ENCODE measurements at regions not wholly inside any gene's neighbourhood (a gene's known extent, or its start where the extent isn't known, plus 50 kb on each side); places are given as distances from the start of the nearest gene placed in this dataset.

DNA sequence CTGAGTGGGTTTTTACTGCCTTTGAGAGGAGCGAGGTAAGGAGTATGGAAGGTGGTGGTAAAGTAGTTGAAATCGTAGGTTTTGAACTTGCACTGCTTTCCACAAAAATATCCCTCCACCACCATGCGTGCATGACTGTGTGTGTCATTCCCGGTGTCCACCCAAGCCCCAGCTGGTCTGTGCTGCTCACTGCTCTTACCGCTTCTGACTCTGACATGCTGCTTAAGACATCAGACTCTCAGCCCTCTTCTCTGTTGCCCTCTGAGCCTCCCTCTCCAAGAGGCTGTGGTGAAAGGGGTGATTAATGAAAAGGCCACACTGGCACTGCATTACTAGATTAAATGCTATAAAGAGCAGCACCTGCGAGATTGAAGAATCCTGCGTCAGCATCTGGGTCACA lies 128.7 kb downstream of the SPATA19 start:
- 81 to 84% methylated on average over 7 of the region's 7 CpGs for WGBS, 2 donors
- Histone ChIP-seq H3K4me1 (ENCODE audit: control insufficient read depth in 1 of 2, insufficient read depth in 2 of 2, low read length in 2 of 2) (no peaks in the 10 kb centered on the region), H3K4me3 (ENCODE audit: low read length in 2 of 2) (no peak overlapping the region), H3K9me3 (ENCODE audit: control insufficient read depth, low read length) (no peaks in the 10 kb centered on the region), H3K27ac (ENCODE audit: low read depth in 1 of 2, low read length in 2 of 2) (no peak overlapping the region), H3K27me3 (ENCODE audit: control insufficient read depth in 1 of 2, insufficient read depth in 2 of 2, low read length in 1 of 2) (no peaks in the 10 kb centered on the region), H3K36me3 (ENCODE audit: control insufficient read depth in 1 of 2, insufficient read depth in 2 of 2, low read length in 1 of 2) (no peaks in the 10 kb centered on the region)
- ATAC-seq (ENCODE audit: low FRiP score) = no peak
- DNase-seq = no peak
- intact Hi-C loops (cut with DNase I) = no loop called here

DNA sequence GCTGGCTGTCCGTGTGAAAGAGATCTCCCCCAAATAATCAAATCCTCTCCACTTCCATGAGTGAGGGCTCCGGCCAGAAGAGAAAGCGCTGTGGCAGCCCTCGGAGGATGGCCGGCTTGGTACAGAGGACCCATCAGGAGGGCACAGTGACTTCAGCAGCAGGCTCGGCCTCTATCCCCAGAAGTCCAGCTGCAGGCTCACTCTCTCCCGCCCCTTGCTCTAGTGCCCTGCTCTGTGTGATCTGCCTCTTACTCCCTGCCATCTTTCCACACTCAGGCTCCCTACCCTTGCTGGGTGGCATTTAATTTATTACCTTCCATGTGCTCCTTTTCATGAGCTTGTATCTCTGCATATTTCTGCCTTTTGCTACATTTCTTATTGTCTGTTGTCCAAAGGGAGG lies 129.7 kb downstream of the SPATA19 start:
- no peaks in the 10 kb centered on the region for H3K9me3 ChIP-seq (ENCODE audit: control insufficient read depth, low read length)
- no peak for ATAC-seq (ENCODE audit: low FRiP score)
- H3K4me1 ChIP-seq (ENCODE audit: control insufficient read depth in 1 of 2, insufficient read depth in 2 of 2, low read length in 2 of 2) = no peaks in the 10 kb centered on the region
- H3K36me3 ChIP-seq (ENCODE audit: control insufficient read depth in 1 of 2, insufficient read depth in 2 of 2, low read length in 1 of 2) = no peaks in the 10 kb centered on the region
- intact Hi-C loops (cut with DNase I) = no loop called here
- H3K27ac ChIP-seq (ENCODE audit: low read depth in 1 of 2, low read length in 2 of 2) = no peak overlapping the region
- H3K27me3 ChIP-seq (ENCODE audit: control insufficient read depth in 1 of 2, insufficient read depth in 2 of 2, low read length in 1 of 2) = no peaks in the 10 kb centered on the region
- 72 to 75% methylated on average over 7 of the region's 7 CpGs for WGBS, 2 donors
- DNase-seq = no peak
- no peak overlapping the region for H3K4me3 ChIP-seq (ENCODE audit: low read length in 2 of 2)

DNA sequence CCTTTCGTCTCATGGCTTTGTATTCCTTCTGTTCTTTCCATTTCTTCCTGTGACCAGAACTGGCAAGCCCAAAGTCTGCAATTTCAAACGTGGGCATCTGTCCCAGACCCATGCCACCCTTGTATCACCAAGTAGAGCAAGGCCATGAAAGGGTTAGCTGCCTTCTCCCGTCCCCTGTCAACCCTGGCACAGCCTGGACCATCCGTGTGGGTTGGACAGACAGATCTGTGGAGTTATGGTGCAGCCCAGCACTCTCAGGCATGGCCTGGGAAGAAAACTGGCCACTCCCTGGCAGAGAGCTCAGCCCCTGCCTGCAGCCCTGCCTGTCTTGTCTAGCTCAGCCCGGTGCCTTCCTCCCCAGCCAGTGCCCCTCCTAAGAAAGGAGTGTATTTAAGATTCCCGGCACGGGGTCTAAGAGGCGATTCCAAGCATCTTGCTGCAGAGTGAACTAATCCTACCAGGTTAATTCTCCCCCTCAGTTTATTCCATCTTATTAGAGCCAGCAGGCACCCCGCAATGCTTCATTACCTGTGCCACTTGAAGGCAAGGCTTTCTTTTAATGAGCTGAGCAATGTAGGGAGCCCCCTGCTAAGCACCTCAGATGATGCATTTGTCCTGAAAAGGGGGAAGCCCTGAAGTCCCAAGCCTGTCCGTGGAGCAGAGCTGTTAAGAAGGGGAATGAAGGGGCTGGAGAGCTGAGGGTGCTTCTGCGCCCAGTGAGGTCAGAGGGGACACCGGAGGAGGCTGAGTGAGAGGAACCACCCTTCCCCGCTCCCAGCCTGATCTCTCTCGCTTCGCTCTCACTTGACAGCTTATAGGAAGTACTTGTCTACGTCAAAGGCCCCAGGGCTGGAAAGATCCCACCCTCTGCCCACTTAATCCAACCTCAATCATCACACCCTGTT lies 130.6 kb downstream of the SPATA19 start:
- H3K36me3 ChIP-seq (ENCODE audit: control insufficient read depth in 1 of 2, insufficient read depth in 2 of 2, low read length in 1 of 2) = no peaks in the 10 kb centered on the region
- ATAC-seq (ENCODE audit: low FRiP score) = no peak
- no peaks in the 10 kb centered on the region for H3K4me1 ChIP-seq (ENCODE audit: control insufficient read depth in 1 of 2, insufficient read depth in 2 of 2, low read length in 2 of 2)
- no peaks in the 10 kb centered on the region for H3K27me3 ChIP-seq (ENCODE audit: control insufficient read depth in 1 of 2, insufficient read depth in 2 of 2, low read length in 1 of 2)
- no peak for DNase-seq
- no peaks in the 10 kb centered on the region for H3K9me3 ChIP-seq (ENCODE audit: control insufficient read depth, low read length)
- intact Hi-C loops (cut with DNase I) = no loop called here
- H3K27ac ChIP-seq (ENCODE audit: low read depth in 1 of 2, low read length in 2 of 2) = no peak overlapping the region
- no peak overlapping the region for H3K4me3 ChIP-seq (ENCODE audit: low read length in 2 of 2)
- 52 to 55% methylated on average over 16 of the region's 16 CpGs for WGBS, 2 donors

DNA sequence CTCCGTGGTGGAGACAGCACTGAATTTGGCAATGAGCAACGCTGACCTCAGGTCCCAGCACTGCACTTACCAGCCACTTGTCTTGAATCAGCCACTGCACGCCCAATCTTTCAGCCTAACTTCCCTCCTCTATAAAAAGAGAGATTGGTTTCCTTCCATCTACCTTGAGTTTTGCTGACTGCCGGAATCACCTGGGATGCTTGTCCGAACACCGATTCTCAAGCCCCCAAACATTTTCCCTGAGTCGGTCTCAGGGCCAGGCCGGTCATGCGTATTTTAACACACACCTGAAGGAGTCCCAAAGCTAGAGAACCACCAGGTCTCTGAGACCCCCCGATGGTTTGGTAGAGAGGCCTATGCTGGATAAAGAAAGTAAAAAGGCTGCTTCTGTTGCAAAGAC lies 131.5 kb downstream of the SPATA19 start:
- Histone ChIP-seq H3K27ac (ENCODE audit: low read depth in 1 of 2, low read length in 2 of 2) (no peak overlapping the region), H3K4me1 (ENCODE audit: control insufficient read depth in 1 of 2, insufficient read depth in 2 of 2, low read length in 2 of 2) (no peaks in the 10 kb centered on the region), H3K27me3 (ENCODE audit: control insufficient read depth in 1 of 2, insufficient read depth in 2 of 2, low read length in 1 of 2) (no peaks in the 10 kb centered on the region), H3K36me3 (ENCODE audit: control insufficient read depth in 1 of 2, insufficient read depth in 2 of 2, low read length in 1 of 2) (no peaks in the 10 kb centered on the region), H3K4me3 (ENCODE audit: low read length in 2 of 2) (no peak overlapping the region), H3K9me3 (ENCODE audit: control insufficient read depth, low read length) (no peaks in the 10 kb centered on the region)
- DNase-seq (no peak), ATAC-seq (ENCODE audit: low FRiP score) (no peak)
- intact Hi-C loops (cut with DNase I) = no loop called here
- 90 to 92% methylated on average over 10 of the region's 10 CpGs for WGBS, 2 donors

DNA sequence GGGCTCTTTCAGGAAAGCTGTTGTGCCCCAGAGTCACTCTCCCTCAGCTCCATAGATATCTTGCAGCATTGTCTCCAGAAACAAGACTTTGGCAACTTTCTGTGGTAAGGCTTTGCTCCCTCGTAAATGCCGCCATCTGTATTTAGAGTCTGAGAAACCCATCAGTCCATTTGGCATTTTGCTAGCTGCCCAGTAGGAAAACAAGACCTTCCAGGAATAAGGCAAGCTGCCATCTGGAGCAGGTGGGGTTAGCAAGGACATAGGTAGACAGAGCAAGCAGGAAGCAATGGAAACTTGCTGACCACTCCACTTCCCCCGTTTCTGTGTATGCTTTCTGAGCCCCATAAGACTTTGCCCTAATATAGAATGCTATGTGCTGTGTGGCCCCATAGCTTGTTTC lies 131.9 kb downstream of the SPATA19 start:
- Histone ChIP-seq H3K36me3 (ENCODE audit: control insufficient read depth in 1 of 2, insufficient read depth in 2 of 2, low read length in 1 of 2) (no peaks in the 10 kb centered on the region), H3K4me1 (ENCODE audit: control insufficient read depth in 1 of 2, insufficient read depth in 2 of 2, low read length in 2 of 2) (no peaks in the 10 kb centered on the region), H3K4me3 (ENCODE audit: low read length in 2 of 2) (no peak overlapping the region), H3K9me3 (ENCODE audit: control insufficient read depth, low read length) (no peaks in the 10 kb centered on the region), H3K27ac (ENCODE audit: low read depth in 1 of 2, low read length in 2 of 2) (no peak overlapping the region), H3K27me3 (ENCODE audit: control insufficient read depth in 1 of 2, insufficient read depth in 2 of 2, low read length in 1 of 2) (no peaks in the 10 kb centered on the region)
- ATAC-seq (ENCODE audit: low FRiP score) (no peak), DNase-seq (no peak)
- WGBS, 2 donors = 81 to 83% methylated on average over 3 of the region's 3 CpGs
- intact Hi-C loops (cut with DNase I) = no loop called here

DNA sequence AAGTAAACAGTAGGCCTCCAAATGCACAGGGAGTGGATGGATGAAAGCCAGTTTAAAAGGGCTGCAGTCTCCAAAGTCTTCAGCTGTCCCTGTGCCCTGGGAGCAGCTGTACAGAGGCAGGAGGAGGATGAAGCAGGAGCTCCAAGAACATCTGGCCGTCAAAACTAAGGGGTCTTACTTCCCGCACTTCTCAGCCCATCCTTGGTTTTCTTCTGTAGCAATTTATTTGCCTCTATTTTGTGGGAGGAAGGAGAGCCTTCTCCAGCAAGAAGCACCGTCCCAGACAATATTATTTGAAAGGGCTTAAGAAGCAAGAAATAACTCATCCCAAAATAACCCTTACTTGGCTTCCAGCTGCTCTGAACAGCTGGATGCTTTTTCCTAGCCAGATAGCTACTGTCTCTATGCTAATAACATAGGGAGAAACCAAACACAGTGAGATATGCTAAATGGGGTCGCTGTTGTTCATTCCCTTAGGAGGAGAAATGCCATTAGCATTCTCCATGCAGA lies 133.2 kb downstream of the SPATA19 start:
- no peak for DNase-seq
- H3K4me3 ChIP-seq (ENCODE audit: low read length in 2 of 2) = no peak overlapping the region
- H3K9me3 ChIP-seq (ENCODE audit: control insufficient read depth, low read length) = no peaks in the 10 kb centered on the region
- no peak for ATAC-seq (ENCODE audit: low FRiP score)
- H3K4me1 ChIP-seq (ENCODE audit: control insufficient read depth in 1 of 2, insufficient read depth in 2 of 2, low read length in 2 of 2) = no peaks in the 10 kb centered on the region
- H3K36me3 ChIP-seq (ENCODE audit: control insufficient read depth in 1 of 2, insufficient read depth in 2 of 2, low read length in 1 of 2) = no peaks in the 10 kb centered on the region
- no peak overlapping the region for H3K27ac ChIP-seq (ENCODE audit: low read depth in 1 of 2, low read length in 2 of 2)
- H3K27me3 ChIP-seq (ENCODE audit: control insufficient read depth in 1 of 2, insufficient read depth in 2 of 2, low read length in 1 of 2) = no peaks in the 10 kb centered on the region
- intact Hi-C loops (cut with DNase I) = no loop called here
- WGBS, 2 donors = 9% methylated on average over 4 of the region's 4 CpGs

DNA sequence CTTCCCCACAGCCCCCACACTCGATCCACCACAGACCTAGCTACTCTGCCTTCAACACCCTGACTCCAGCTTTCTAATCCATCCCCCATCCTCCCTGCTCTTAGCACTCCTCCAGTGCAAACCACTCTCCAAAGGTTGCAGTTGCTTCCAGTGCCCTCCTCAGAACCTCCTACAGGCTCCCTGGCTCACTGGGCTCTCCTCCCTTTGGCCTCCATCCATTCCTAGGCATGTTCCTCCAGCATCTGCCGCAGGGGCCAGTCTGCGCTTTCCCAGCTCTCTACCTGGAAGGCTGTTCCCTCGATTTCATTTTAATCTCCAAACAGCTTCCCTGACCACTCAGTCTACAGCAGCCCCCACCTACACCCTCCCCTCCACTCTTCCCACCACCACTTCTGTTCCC lies 133.8 kb downstream of the SPATA19 start:
- ATAC-seq (ENCODE audit: low FRiP score) (no peak), DNase-seq (no peak)
- Histone ChIP-seq H3K27ac (ENCODE audit: low read depth in 1 of 2, low read length in 2 of 2) (no peak overlapping the region), H3K36me3 (ENCODE audit: control insufficient read depth in 1 of 2, insufficient read depth in 2 of 2, low read length in 1 of 2) (no peaks in the 10 kb centered on the region), H3K4me1 (ENCODE audit: control insufficient read depth in 1 of 2, insufficient read depth in 2 of 2, low read length in 2 of 2) (no peaks in the 10 kb centered on the region), H3K4me3 (ENCODE audit: low read length in 2 of 2) (no peak overlapping the region), H3K9me3 (ENCODE audit: control insufficient read depth, low read length) (peaks cover 3% of the 10 kb centered on the region), H3K27me3 (ENCODE audit: control insufficient read depth in 1 of 2, insufficient read depth in 2 of 2, low read length in 1 of 2) (no peaks in the 10 kb centered on the region)
- 41 to 43% methylated on average over 4 of the region's 4 CpGs for WGBS, 2 donors
- intact Hi-C loops (cut with DNase I) = no loop called here

DNA sequence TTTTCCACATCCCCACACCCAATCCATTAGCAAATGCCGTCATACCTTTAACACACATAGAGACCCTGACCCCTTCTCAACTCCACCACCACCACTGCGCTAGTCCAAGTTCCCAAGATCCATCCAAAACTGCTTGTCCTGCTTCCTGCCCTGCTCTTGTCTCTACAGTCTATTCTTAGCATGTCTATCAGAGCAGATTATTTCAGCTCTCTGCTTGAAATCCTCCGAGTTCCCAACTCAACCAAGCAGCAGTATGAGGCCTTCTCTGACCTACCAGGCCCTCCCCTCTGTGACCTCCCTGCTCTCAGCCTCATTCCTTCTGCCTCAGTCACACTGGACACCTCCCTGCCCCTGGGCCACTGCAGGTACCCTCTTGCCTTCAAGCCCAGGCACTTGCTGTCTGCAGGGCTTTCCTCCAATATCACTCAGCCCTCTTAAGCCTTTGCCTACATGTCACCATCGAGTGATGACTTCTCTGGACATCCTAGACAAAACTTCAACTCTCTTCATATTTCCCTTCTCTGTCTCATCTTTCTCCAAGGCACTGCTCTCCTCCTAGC lies 134.6 kb downstream of the SPATA19 start:
- no peak overlapping the region for H3K4me3 ChIP-seq (ENCODE audit: low read length in 2 of 2)
- no peak for DNase-seq
- H3K27ac ChIP-seq (ENCODE audit: low read depth in 1 of 2, low read length in 2 of 2) = no peak overlapping the region
- no peaks in the 10 kb centered on the region for H3K27me3 ChIP-seq (ENCODE audit: control insufficient read depth in 1 of 2, insufficient read depth in 2 of 2, low read length in 1 of 2)
- H3K9me3 ChIP-seq (ENCODE audit: control insufficient read depth, low read length) = peaks cover 3% of the 10 kb centered on the region
- H3K4me1 ChIP-seq (ENCODE audit: control insufficient read depth in 1 of 2, insufficient read depth in 2 of 2, low read length in 2 of 2) = no peaks in the 10 kb centered on the region
- intact Hi-C loops (cut with DNase I) = no loop called here
- no peaks in the 10 kb centered on the region for H3K36me3 ChIP-seq (ENCODE audit: control insufficient read depth in 1 of 2, insufficient read depth in 2 of 2, low read length in 1 of 2)
- no peak for ATAC-seq (ENCODE audit: low FRiP score)
- WGBS, 2 donors = 67 to 68% methylated on average over 4 of the region's 4 CpGs

DNA sequence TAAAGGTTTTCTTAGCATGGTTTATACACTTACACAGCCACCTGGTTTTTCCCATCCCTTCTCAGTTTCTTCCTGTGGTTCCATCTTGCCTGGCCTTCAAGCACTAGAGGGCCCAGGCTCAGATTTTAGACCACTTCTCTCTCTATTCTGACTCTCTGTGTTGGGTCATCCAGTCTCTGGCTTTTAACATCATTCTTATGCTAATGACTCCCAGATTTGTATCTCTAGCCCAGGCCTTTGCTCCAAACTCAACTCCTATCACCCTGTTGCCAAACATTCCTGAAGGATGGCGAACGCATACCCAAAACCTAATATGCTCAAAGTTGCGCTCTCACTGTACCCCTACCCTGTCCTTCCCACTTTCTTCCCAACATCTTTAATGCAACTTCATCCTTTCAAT lies 135.1 kb downstream of the SPATA19 start:
- H3K9me3 ChIP-seq (ENCODE audit: control insufficient read depth, low read length) = peaks cover 3% of the 10 kb centered on the region
- no peak overlapping the region for H3K4me3 ChIP-seq (ENCODE audit: low read length in 2 of 2)
- WGBS, 2 donors = 73 to 78% methylated on average over 3 of the region's 3 CpGs
- no peak overlapping the region for H3K27ac ChIP-seq (ENCODE audit: low read depth in 1 of 2, low read length in 2 of 2)
- ATAC-seq (ENCODE audit: low FRiP score) = no peak
- no peak for DNase-seq
- intact Hi-C loops (cut with DNase I) = no loop called here
- H3K27me3 ChIP-seq (ENCODE audit: control insufficient read depth in 1 of 2, insufficient read depth in 2 of 2, low read length in 1 of 2) = no peaks in the 10 kb centered on the region
- H3K36me3 ChIP-seq (ENCODE audit: control insufficient read depth in 1 of 2, insufficient read depth in 2 of 2, low read length in 1 of 2) = no peaks in the 10 kb centered on the region
- no peaks in the 10 kb centered on the region for H3K4me1 ChIP-seq (ENCODE audit: control insufficient read depth in 1 of 2, insufficient read depth in 2 of 2, low read length in 2 of 2)
